ENCODE measurements at regions not wholly inside any gene's neighbourhood (a gene's known extent, or its start where the extent isn't known, plus 50 kb on each side); places are given as distances from the start of the nearest gene placed in this dataset.

- Mint-ChIP-seq H3K27ac (no peak overlapping the region), H3K36me3 (no peaks in the 10 kb centered on the region), H3K4me3 (no peak overlapping the region), H3K4me1 (peaks cover 2% of the 10 kb centered on the region), H3K9me3 (ENCODE audit: low read depth) (no peaks in the 10 kb centered on the region), H3K27me3 (peaks cover 38% of the 10 kb centered on the region)
- no peak for DNase-seq
- no peak for ATAC-seq
- CTCF ChIA-PET: interaction anchor here (2.0 kb wide), 1 partner anchor 146 kb away, joined by 5 read pairs; no protein-coding TSS in a partner anchor
These were observed 104.1 kb upstream of the SLC25A33 start for GRCh38 chr1:9435153-9435636.

- no peaks in the 10 kb centered on the region for H3K4me1 Mint-ChIP-seq
- no peaks in the 10 kb centered on the region for H3K36me3 Mint-ChIP-seq
- no peak overlapping the region for H3K4me3 Mint-ChIP-seq
- no peak overlapping the region for H3K27ac Mint-ChIP-seq
- no peak for DNase-seq
- peaks cover 44% of the 10 kb centered on the region for H3K27me3 Mint-ChIP-seq
- no peaks in the 10 kb centered on the region for H3K9me3 Mint-ChIP-seq (ENCODE audit: low read depth)
- ATAC-seq: no peak
- CTCF ChIA-PET: interaction anchor here (2.0 kb wide), 1 partner anchor 147 kb away, joined by 5 read pairs; no protein-coding TSS in a partner anchor
These were observed 103.2 kb upstream of the SLC25A33 start for GRCh38 chr1:9435854-9436640.

DNA sequence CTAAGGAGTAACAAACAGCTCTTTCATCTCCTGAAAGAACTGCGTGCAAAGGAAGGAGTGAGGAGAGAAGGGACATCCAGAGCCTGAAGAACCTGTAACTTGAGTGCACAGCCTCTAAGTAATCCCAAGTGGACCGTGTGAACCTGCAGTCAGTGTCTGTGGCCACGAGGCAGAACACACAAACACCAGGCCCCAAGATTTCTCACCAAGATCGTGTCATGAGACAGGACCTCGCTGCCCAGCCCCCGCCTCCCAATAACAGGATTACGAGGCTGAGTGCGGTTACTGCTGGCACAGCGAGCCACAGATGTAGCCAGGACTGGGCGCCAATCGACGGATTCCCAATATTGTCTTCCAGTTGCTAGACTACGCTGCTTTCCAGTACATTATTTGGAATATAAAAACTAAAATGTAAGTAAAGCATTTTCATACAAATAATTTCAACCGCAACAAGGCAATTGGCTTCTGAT, 101.3 kb upstream of the SLC25A33 start:
- no peaks in the 10 kb centered on the region for H3K9me3 Mint-ChIP-seq (ENCODE audit: low read depth)
- CTCF ChIA-PET: interaction anchor here (1.1 to 1.6 kb wide), 3 partner anchors 17 to 165 kb away, joined by 3 to 5 read pairs (median 3); no protein-coding TSS in a partner anchor
- H3K4me3 Mint-ChIP-seq: no peak overlapping the region
- DNase-seq (no peak), ATAC-seq (no peak)
- peaks cover 51% of the 10 kb centered on the region for H3K27me3 Mint-ChIP-seq
- H3K4me1 Mint-ChIP-seq: no peaks in the 10 kb centered on the region
- no peak overlapping the region for H3K27ac Mint-ChIP-seq
- H3K36me3 Mint-ChIP-seq: no peaks in the 10 kb centered on the region

DNA sequence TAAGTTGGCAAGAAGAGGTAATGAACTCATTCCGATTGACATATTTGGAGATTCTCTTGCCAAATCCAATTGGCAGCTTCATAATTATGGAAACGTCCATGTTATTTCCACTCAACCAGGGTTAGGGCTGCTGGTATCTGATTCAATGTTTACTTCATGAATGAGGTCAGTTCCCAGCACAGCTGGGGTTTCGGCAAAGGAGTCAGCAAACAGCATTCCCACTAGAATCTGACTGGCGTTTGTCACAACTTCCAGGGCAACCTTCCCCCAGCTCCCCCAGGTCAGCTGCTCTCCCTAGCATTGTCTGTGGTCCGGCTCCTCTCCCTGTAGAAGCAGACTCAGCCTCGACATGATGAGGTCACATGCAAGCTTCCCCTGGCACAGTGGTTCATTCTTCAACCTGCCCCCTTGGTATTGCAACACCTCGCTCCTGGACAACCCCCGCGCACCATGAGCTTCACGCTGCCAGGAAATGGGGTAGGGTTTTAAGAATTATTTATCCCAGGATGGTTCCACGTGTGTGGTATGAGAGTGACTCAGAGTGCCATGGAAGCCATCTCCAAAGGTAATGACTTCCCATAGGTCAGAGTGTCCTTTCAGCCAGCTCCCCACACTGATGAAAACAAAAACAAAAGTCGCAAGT, 100.7 kb upstream of the SLC25A33 start:
- Mint-ChIP-seq H3K36me3 (no peaks in the 10 kb centered on the region), H3K4me3 (no peak overlapping the region), H3K27me3 (peaks cover 50% of the 10 kb centered on the region), H3K4me1 (no peaks in the 10 kb centered on the region), H3K27ac (no peak overlapping the region), H3K9me3 (ENCODE audit: low read depth) (no peaks in the 10 kb centered on the region)
- ATAC-seq (no peak), DNase-seq (no peak)
- CTCF ChIA-PET: interaction anchor here (1.1 to 1.6 kb wide), 3 partner anchors 17 to 165 kb away, joined by 3 to 5 read pairs (median 3); no protein-coding TSS in a partner anchor

GRCh38 chr1:9439074-9439761, 100.0 kb upstream of the SLC25A33 start:
- CTCF ChIA-PET: interaction anchor here (1.1 kb wide), 1 partner anchor 150 kb away, joined by 5 read pairs; no protein-coding TSS in a partner anchor
- peaks cover 53% of the 10 kb centered on the region for H3K27me3 Mint-ChIP-seq

GRCh38 chr1:9440261-9440660, 99.0 kb upstream of the SLC25A33 start:
- no peak for ATAC-seq
- Mint-ChIP-seq H3K4me1 (no peaks in the 10 kb centered on the region), H3K36me3 (no peaks in the 10 kb centered on the region), H3K27me3 (peaks cover 45% of the 10 kb centered on the region), H3K9me3 (ENCODE audit: low read depth) (no peaks in the 10 kb centered on the region), H3K4me3 (no peak overlapping the region), H3K27ac (no peak overlapping the region)
- DNase-seq: no peak
- CTCF ChIA-PET: interaction anchor here (1.2 kb wide), 1 partner anchor 12 kb away, joined by 3 read pairs; no protein-coding TSS in a partner anchor

More at GRCh38 chr1:9439074-9439761, 100.0 kb upstream of the SLC25A33 start:
- no peaks in the 10 kb centered on the region for H3K36me3 Mint-ChIP-seq
- H3K9me3 Mint-ChIP-seq (ENCODE audit: low read depth): no peaks in the 10 kb centered on the region
- no peak overlapping the region for H3K4me3 Mint-ChIP-seq
- no peaks in the 10 kb centered on the region for H3K4me1 Mint-ChIP-seq
- DNase-seq (no peak), ATAC-seq (no peak)
- no peak overlapping the region for H3K27ac Mint-ChIP-seq

DNA sequence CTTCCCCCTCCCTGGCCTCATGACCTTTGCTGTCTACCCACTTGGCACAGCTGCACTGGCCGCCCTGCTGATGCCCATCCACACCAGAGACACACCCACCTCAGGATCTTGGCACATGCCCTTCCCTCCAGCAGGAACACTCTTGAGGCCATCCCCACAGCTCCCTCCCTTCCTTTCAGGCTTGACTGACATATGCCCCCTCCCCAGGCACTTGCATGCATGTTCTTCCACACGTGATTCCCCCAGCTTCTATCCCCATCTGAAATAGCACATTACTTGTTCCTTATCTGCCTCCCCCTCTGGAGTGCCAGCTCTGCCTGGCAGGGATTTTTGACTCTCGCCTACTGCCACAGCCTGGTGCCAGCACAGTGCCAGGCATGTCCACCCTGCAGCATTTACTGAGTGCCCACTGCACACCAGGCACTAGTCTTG, 98.5 kb upstream of the SLC25A33 start:
- Mint-ChIP-seq H3K27ac (no peak overlapping the region), H3K4me1 (no peaks in the 10 kb centered on the region), H3K4me3 (no peak overlapping the region), H3K9me3 (ENCODE audit: low read depth) (no peaks in the 10 kb centered on the region), H3K27me3 (peaks cover 40% of the 10 kb centered on the region), H3K36me3 (no peaks in the 10 kb centered on the region)
- DNase-seq (no peak), ATAC-seq (no peak)
- CTCF ChIA-PET: interaction anchor here (0.7 to 1.2 kb wide), 2 partner anchors 12 to 19 kb away, joined by 3 read pairs; no protein-coding TSS in a partner anchor

DNA sequence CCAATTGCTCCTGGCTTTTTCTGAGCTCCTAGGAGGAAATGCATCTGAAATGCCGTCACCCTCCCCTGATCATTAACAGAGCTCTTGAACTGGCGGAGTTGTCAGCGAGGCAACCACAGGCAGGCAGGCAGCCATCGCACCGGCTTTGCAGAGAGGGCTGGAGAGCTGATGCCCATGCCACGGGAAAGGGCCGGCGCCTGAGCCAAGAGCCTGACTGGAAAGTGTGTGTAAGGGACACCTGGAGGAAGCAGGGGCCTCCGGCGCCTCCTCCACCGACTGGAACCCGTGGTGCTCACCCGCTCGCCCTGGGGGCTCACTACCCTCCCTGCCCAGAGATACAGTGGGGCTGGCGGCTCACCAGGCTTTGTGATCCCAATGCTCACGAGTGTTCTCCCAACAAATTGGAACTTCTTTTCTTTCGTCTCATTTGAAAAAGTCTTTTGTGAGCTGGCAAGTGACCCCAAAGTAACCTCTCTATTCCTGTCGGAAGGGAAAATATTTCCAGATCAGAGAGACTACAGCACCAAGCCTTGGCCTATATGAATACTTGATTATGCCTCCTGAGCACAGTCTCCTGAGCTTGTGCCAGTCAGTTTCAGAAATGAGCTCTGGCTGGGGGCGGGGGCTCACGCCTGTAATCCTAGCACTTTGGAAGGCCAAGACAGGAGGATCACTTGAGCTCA, 97.7 kb upstream of the SLC25A33 start:
- H3K36me3 Mint-ChIP-seq: no peaks in the 10 kb centered on the region
- peaks cover 42% of the 10 kb centered on the region for H3K27me3 Mint-ChIP-seq
- no peaks in the 10 kb centered on the region for H3K4me1 Mint-ChIP-seq
- CTCF ChIA-PET: interaction anchor here (0.7 to 1.2 kb wide), 3 partner anchors 11 to 18 kb away, joined by 3 read pairs; no protein-coding TSS in a partner anchor
- no peak overlapping the region for H3K4me3 Mint-ChIP-seq
- H3K27ac Mint-ChIP-seq: no peak overlapping the region
- DNase-seq (no peak), ATAC-seq (no peak)
- H3K9me3 Mint-ChIP-seq (ENCODE audit: low read depth): no peaks in the 10 kb centered on the region

GRCh38 chr1:9442278-9442846, 96.9 kb upstream of the SLC25A33 start:
- no peaks in the 10 kb centered on the region for H3K4me1 Mint-ChIP-seq
- peaks cover 41% of the 10 kb centered on the region for H3K27me3 Mint-ChIP-seq
- H3K36me3 Mint-ChIP-seq: no peaks in the 10 kb centered on the region
- H3K27ac Mint-ChIP-seq: no peak overlapping the region
- DNase-seq (no peak), ATAC-seq (no peak)
- CTCF ChIA-PET: interaction anchor here (0.7 to 1.1 kb wide), 4 partner anchors 13 to 301 kb away, joined by 3 to 4 read pairs (median 3); no protein-coding TSS in a partner anchor
- no peaks in the 10 kb centered on the region for H3K9me3 Mint-ChIP-seq (ENCODE audit: low read depth)
- H3K4me3 Mint-ChIP-seq: no peak overlapping the region

- H3K36me3 Mint-ChIP-seq: no peaks in the 10 kb centered on the region
- no peaks in the 10 kb centered on the region for H3K9me3 Mint-ChIP-seq (ENCODE audit: low read depth)
- CTCF ChIA-PET: interaction anchor here (1.1 kb wide), 1 partner anchor 175 kb away, joined by 3 read pairs; no protein-coding TSS in a partner anchor
- DNase-seq (no peak), ATAC-seq (no peak)
- H3K27me3 Mint-ChIP-seq: peaks cover 36% of the 10 kb centered on the region
- no peak overlapping the region for H3K4me3 Mint-ChIP-seq
- no peaks in the 10 kb centered on the region for H3K4me1 Mint-ChIP-seq
- no peak overlapping the region for H3K27ac Mint-ChIP-seq
These were observed 96.3 kb upstream of the SLC25A33 start for GRCh38 chr1:9442986-9443385.

DNA sequence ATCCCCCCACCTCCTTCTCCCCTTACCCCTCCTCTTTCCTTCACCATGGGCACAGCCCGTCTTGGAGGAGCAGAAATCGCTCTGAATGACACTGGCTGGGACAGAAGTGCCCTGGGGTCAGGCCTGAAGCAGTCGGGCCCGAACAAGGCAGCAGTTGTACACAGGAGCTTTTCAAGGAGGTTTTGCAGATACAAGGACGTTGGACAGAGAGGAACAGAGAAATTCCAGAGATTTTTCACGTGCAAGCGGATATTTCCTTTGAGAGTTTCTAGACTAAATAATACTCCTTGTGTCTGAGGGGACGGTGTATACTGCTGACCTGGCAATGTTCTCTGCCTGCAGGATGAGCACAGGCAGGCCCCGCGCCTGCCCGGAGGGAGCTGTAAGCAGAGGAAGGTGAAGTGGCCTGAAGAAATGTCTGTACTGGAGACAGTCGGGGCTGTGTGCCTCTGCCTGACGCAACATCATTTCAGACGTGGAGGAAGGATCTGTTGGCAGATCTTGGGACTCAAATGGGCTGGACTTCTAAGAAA, 95.3 kb upstream of the SLC25A33 start:
- Mint-ChIP-seq H3K9me3 (ENCODE audit: low read depth) (no peaks in the 10 kb centered on the region), H3K4me1 (no peaks in the 10 kb centered on the region), H3K27ac (no peak overlapping the region), H3K4me3 (no peak overlapping the region), H3K36me3 (no peaks in the 10 kb centered on the region), H3K27me3 (peaks cover 41% of the 10 kb centered on the region)
- ATAC-seq: no peak
- no peak for DNase-seq
- CTCF ChIA-PET: no interaction called here

DNA sequence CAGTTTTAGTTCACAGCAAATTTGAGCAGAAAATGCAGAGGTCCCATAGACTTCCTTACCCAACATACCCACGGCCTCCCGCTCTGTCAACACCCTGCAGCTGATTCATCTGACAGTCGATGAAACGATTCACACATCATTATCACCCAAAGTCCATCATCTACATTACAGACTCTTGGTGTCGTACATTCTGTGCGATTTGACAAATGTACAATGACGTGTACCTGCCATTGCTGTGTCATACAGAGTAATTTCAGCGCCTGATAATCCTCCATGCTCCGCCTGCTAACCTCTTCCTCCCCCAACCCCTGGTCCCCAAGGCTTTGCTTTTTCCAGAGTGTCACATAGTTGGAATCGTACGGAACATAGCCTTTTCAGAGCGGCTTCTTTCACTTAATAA, 94.7 kb upstream of the SLC25A33 start:
- no peak for DNase-seq
- Mint-ChIP-seq H3K9me3 (ENCODE audit: low read depth) (no peaks in the 10 kb centered on the region), H3K36me3 (no peaks in the 10 kb centered on the region), H3K4me1 (no peaks in the 10 kb centered on the region), H3K4me3 (no peak overlapping the region), H3K27me3 (peaks cover 39% of the 10 kb centered on the region), H3K27ac (no peak overlapping the region)
- CTCF ChIA-PET: no interaction called here
- no peak for ATAC-seq
